ENCODE measurements at regions not wholly inside any gene's neighbourhood (a gene's known extent, or its start where the extent isn't known, plus 50 kb on each side); places are given as distances from the start of the nearest gene placed in this dataset.

- ChIA-PET POLR2A (no interaction called here), RAD21 (ENCODE audit: low non-redundant PET in 1 of 2, low total read pairs in 2 of 2, uncharacterized antibody in 2 of 2, unreplicated experiment in 2 of 2) (no interaction called here), CTCF (no interaction called here)
- H3K27me3 ChIP-seq (ENCODE audit: insufficient read depth, low read length): no peaks in the 10 kb centered on the region
- peaks cover 77% of the 10 kb centered on the region for H3K79me2 ChIP-seq (ENCODE audit: insufficient read depth, low read length)
- H4K20me1 ChIP-seq (ENCODE audit: insufficient read depth): no peaks in the 10 kb centered on the region
- no peaks in the 10 kb centered on the region for H3K9me3 ChIP-seq (ENCODE audit: control insufficient read depth in 1 of 2, insufficient read depth in 1 of 2, low read depth in 1 of 2, low read length in 2 of 2)
- no peak overlapping the region for H3K27ac ChIP-seq (ENCODE audit: low read depth, low read length)
- no TSS peak for BruUV-seq (replicated peaks)
- no peak overlapping the region for H3K9ac ChIP-seq (ENCODE audit: low read length)
- no peaks in the 10 kb centered on the region for H3K9me2 ChIP-seq (ENCODE audit: insufficient read depth)
- H3K4me2 ChIP-seq (ENCODE audit: low read length): no peak overlapping the region
- intact Hi-C loops (cut with micrococcal nuclease): no loop called here
- ATAC-seq: no peak
- H3K4me1 ChIP-seq (ENCODE audit: control insufficient read depth in 1 of 2, insufficient read depth in 2 of 2, low read length in 2 of 2): peaks cover 31 to 41% of the 10 kb centered on the region in 2 experiments
- no peaks in the 10 kb centered on the region for H3K36me3 ChIP-seq (ENCODE audit: control insufficient read depth in 1 of 2, insufficient read depth in 2 of 2, low read length in 2 of 2)
- H3K4me3 ChIP-seq (replicated peaks in 1 of 2; ENCODE audit: low read depth in 1 of 2, low read length in 2 of 2): no peak overlapping the region
- no peak for TF ChIP-seq CBX3 (IDR thresholded peaks at IDR 0.05; ENCODE audit: low read depth)
- no peak for TF ChIP-seq EZH2 (IDR thresholded peaks at IDR 0.05)
- TF ChIP-seq ZNF274 (IDR thresholded peaks at IDR 0.05; ENCODE audit: low read depth, low read length): no peak
- TF ChIP-seq SRF (IDR thresholded peaks at IDR 0.05; ENCODE audit: low read depth): no peak
- no peak for TF ChIP-seq SP1 (IDR thresholded peaks at IDR 0.05; ENCODE audit: low read depth)
- TF ChIP-seq MAX (IDR thresholded peaks at IDR 0.05): no peak
- no peak for TF ChIP-seq YY1 (IDR thresholded peaks at IDR 0.05; ENCODE audit: extremely low read depth, insufficient replicate concordance, low read depth, low read length)
- TF ChIP-seq POLR2AphosphoS5 (IDR thresholded peaks at IDR 0.05; ENCODE audit: low read depth, low read length): no peak
- TF ChIP-seq CEBPB (IDR thresholded peaks at IDR 0.05; ENCODE audit: low read depth): no peak
- TF ChIP-seq ZFX (IDR thresholded peaks at IDR 0.05): no peak
- TF ChIP-seq RAD21 (IDR thresholded peaks at IDR 0.05; ENCODE audit: low read depth): no peak
- no peak for TF ChIP-seq EGR1 (IDR thresholded peaks at IDR 0.05; ENCODE audit: low read depth)
- no peak for TF ChIP-seq ATF3 (IDR thresholded peaks at IDR 0.05)
- no peak for DNase-seq (ENCODE audit: low read depth, low spot score)
- no peak overlapping the region for H2AFZ ChIP-seq (ENCODE audit: low read depth, low read length, poor library complexity, severe bottlenecking)
Measured at GRCh38 chr12:124506145-124506831, 61.1 kb downstream of the NCOR2 start.
